Ascending aorta (tissue), 2 donors: ENCODE measurements at regions not wholly inside any gene's neighbourhood (a gene's known extent, or its start where the extent isn't known, plus 50 kb on each side); places are given as distances from the start of the nearest gene placed in this dataset.

Source experiments
- DNase-seq, 2 donors: peaks; one replicate each; pipeline ENCODE4 v3.0.0-alpha.2; 2019; ENCODE audit warnings: low spot score in 2 of 2
- H3K27ac ChIP-seq, 2 donors: fragments of 200-600 bp; sonication (generic); one replicate each; pipeline ENCODE4 v1.5.1; 2016 to 2017; ENCODE audit warnings: mild to moderate bottlenecking in 1 of 2
- H3K27me3 ChIP-seq: fragments of 200-600 bp; sonication (generic); one replicate; pipeline ENCODE4 v1.5.1; 2017
- H3K36me3 ChIP-seq, 2 donors: fragments of 200-600 bp; sonication (generic); one replicate each; pipeline ENCODE4 v1.5.1; 2016
- H3K4me1 ChIP-seq, 2 donors: fragments of 200-600 bp; sonication (generic); one replicate each; pipeline ENCODE4 v1.5.1; 2016 to 2017; ENCODE audit warnings: mild to moderate bottlenecking in 1 of 2
- H3K4me3 ChIP-seq, 2 donors: fragments of 200-600 bp; sonication (generic); one replicate each; pipeline ENCODE4 v1.5.1; 2016 to 2017; ENCODE audit warnings: mild to moderate bottlenecking in 1 of 2
- H3K9me3 ChIP-seq, 2 donors: fragments of 200-600 bp; sonication (generic); one replicate each; pipeline ENCODE4 v1.5.1; 2016
- CTCF ChIP-seq, 3 experiments: fragments of 200-600 bp in 2 of 3; fragments of 450-650 bp in 1 of 3; sonication (generic) in 2 of 3; IDR thresholded peaks; one replicate each; pipeline ENCODE4 v1.5.1; 2016 to 2019; ENCODE audit warnings: antibody characterized with exemption in 3 of 3, mild to moderate bottlenecking in 1 of 3, moderate library complexity in 1 of 3
- intact Hi-C: fragments of 100-400 bp; cut with DNase I; formaldehyde crosslinking; loops from one replicate; pipeline ENCODE4 v1.15.1; 2023

- no peak for TF ChIP-seq CTCF (IDR thresholded peaks at IDR 0.05)
- no peak for DNase-seq
- H3K9me3 ChIP-seq, result no peaks in the 10 kb centered on the region
- H3K4me1 ChIP-seq, result no peaks in the 10 kb centered on the region
- H3K4me3 ChIP-seq, result no peak overlapping the region
- no peaks in the 10 kb centered on the region for H3K36me3 ChIP-seq
- no peak overlapping the region for H3K27ac ChIP-seq
- H3K27me3 ChIP-seq, result no peaks in the 10 kb centered on the region
- intact Hi-C loops, result no loop called here
Measured at GRCh38 chr10:121106611-121107010, 255.4 kb downstream of the WDR11 start.

- Histone ChIP-seq H3K4me3 (no peak overlapping the region), H3K4me1 (no peaks in the 10 kb centered on the region), H3K27ac (no peak overlapping the region), H3K9me3 (no peaks in the 10 kb centered on the region), H3K27me3 (no peaks in the 10 kb centered on the region), H3K36me3 (no peaks in the 10 kb centered on the region)
- DNase-seq, result no peak
- intact Hi-C loops, result no loop called here
- no peak for TF ChIP-seq CTCF (IDR thresholded peaks at IDR 0.05)
Measured at GRCh38 chr10:121108051-121108450, 256.9 kb downstream of the WDR11 start.

- DNase-seq, result no peak
- H3K27me3 ChIP-seq, result no peaks in the 10 kb centered on the region
- no peak overlapping the region for H3K4me3 ChIP-seq
- H3K9me3 ChIP-seq, result no peaks in the 10 kb centered on the region
- intact Hi-C loops, result no loop called here
- no peaks in the 10 kb centered on the region for H3K36me3 ChIP-seq
- no peaks in the 10 kb centered on the region for H3K4me1 ChIP-seq
- H3K27ac ChIP-seq, result no peak overlapping the region
- no peak for TF ChIP-seq CTCF (IDR thresholded peaks at IDR 0.05)
Measured at GRCh38 chr10:121110369-121110768, 259.2 kb downstream of the WDR11 start.

- H3K36me3 ChIP-seq, result no peaks in the 10 kb centered on the region
- no peak for TF ChIP-seq CTCF (IDR thresholded peaks at IDR 0.05)
- no peaks in the 10 kb centered on the region for H3K27me3 ChIP-seq
- H3K27ac ChIP-seq, result no peak overlapping the region
- no peak overlapping the region for H3K4me3 ChIP-seq
- intact Hi-C loops, result no loop called here
- H3K4me1 ChIP-seq, result no peaks in the 10 kb centered on the region
- no peak for DNase-seq
- H3K9me3 ChIP-seq, result peaks cover 0 to 4% of the 10 kb centered on the region in 2 donors
Measured at GRCh38 chr10:121112136-121112535, 261.0 kb downstream of the WDR11 start.

GRCh38 chr10:121112579-121113384 is 261.6 kb downstream of the WDR11 start:
- H3K27me3 ChIP-seq, result no peaks in the 10 kb centered on the region
- intact Hi-C loops, result no loop called here
- H3K4me3 ChIP-seq, result no peak overlapping the region
- no peak overlapping the region for H3K27ac ChIP-seq
- peaks cover 0 to 4% of the 10 kb centered on the region in 2 donors for H3K9me3 ChIP-seq
- no peaks in the 10 kb centered on the region for H3K36me3 ChIP-seq
- no peak for DNase-seq
- no peak for TF ChIP-seq CTCF (IDR thresholded peaks at IDR 0.05)
- no peaks in the 10 kb centered on the region for H3K4me1 ChIP-seq

- H3K27me3 ChIP-seq, result no peaks in the 10 kb centered on the region
- TF ChIP-seq CTCF (IDR thresholded peaks at IDR 0.05), result no peak
- no peaks in the 10 kb centered on the region for H3K4me1 ChIP-seq
- intact Hi-C loops, result no loop called here
- no peak overlapping the region for H3K27ac ChIP-seq
- peaks cover 0 to 4% of the 10 kb centered on the region in 2 donors for H3K9me3 ChIP-seq
- H3K4me3 ChIP-seq, result no peak overlapping the region
- no peak for DNase-seq
- H3K36me3 ChIP-seq, result no peaks in the 10 kb centered on the region
Measured at GRCh38 chr10:121113385-121113696, 262.2 kb downstream of the WDR11 start.
